Neural progenitor cell (in vitro differentiated cells): ENCODE measurements at regions not wholly inside any gene's neighbourhood (a gene's known extent, or its start where the extent isn't known, plus 50 kb on each side); places are given as distances from the start of the nearest gene placed in this dataset.

ENCODE experiments used
- DNase-seq: peaks from one replicate; pipeline ENCODE4 v3.0.0-alpha.2; 2016; ENCODE audit warnings: low spot score
- H2AFZ ChIP-seq: fragments of 200-600 bp; sonication (generic); replicated peaks from 2 replicates; pipeline ENCODE4 v1.6.1; 2016; ENCODE audit warnings: antibody characterized with exemption
- H3F3A ChIP-seq: fragments of 200-600 bp; sonication (generic); 2 replicates; pipeline ENCODE4 v1.6.1; 2016; ENCODE audit warnings: antibody characterized with exemption, low read depth
- H3K27ac ChIP-seq: fragments of 200-600 bp; sonication (generic); 2 replicates; pipeline ENCODE4 v1.5.1; 2016; ENCODE audit warnings: mild to moderate bottlenecking
- H3K27me3 ChIP-seq: fragments of 200-600 bp; sonication (generic); 2 replicates; pipeline ENCODE4 v1.6.1; 2016; ENCODE audit warnings: mild to moderate bottlenecking, moderate library complexity
- H3K36me3 ChIP-seq: fragments of 200-600 bp; sonication (generic); 2 replicates; pipeline ENCODE4 v1.5.1; 2016
- H3K4me1 ChIP-seq: fragments of 200-600 bp; sonication (generic); 2 replicates; pipeline ENCODE4 v1.6.1; 2016; ENCODE audit warnings: mixed run types
- H3K4me2 ChIP-seq: fragments of 200-600 bp; sonication (generic); 2 replicates; pipeline ENCODE4 v1.6.1; 2016
- H3K4me3 ChIP-seq: fragments of 200-600 bp; sonication (generic); 2 replicates; pipeline ENCODE4 v1.5.1; 2016
- H3K79me2 ChIP-seq: fragments of 200-600 bp; sonication (generic); 2 replicates; pipeline ENCODE4 v1.6.1; 2016; ENCODE audit warnings: low read depth
- H3K9ac ChIP-seq: fragments of 200-600 bp; sonication (generic); 2 replicates; pipeline ENCODE4 v1.6.1; 2016
- H3K9me3 ChIP-seq: fragments of 200-600 bp; sonication (generic); 2 replicates; pipeline ENCODE4 v1.5.1; 2016; ENCODE audit warnings: low read depth
- H4K20me1 ChIP-seq: fragments of 200-600 bp; sonication (generic); 2 replicates; pipeline ENCODE4 v1.6.1; 2016; ENCODE audit warnings: low read depth
- H3K27ac Mint-ChIP-seq: 3 replicates; pipeline ENCODE4 v1.8.0; 2021; ENCODE audit warnings: mixed read lengths
- H3K27me3 Mint-ChIP-seq: 2 replicates; pipeline ENCODE4 v1.8.0; 2022; ENCODE audit warnings: low read depth, mild to moderate bottlenecking, inconsistent platforms, moderate library complexity, mixed read lengths; ENCODE audit not compliant: insufficient read depth
- H3K36me3 Mint-ChIP-seq: 3 replicates; pipeline ENCODE4 v1.8.0; 2021; ENCODE audit warnings: mixed read lengths
- H3K4me1 Mint-ChIP-seq: 3 replicates; pipeline ENCODE4 v1.8.0; 2021; ENCODE audit warnings: mixed read lengths
- H3K4me3 Mint-ChIP-seq: 3 replicates; pipeline ENCODE4 v1.8.0; 2021; ENCODE audit warnings: mild to moderate bottlenecking, moderate library complexity, mixed read lengths
- H3K9me3 Mint-ChIP-seq: 3 replicates; pipeline ENCODE4 v1.8.0; 2020; ENCODE audit warnings: mixed read lengths
- CTCF ChIP-seq: fragments of 200-600 bp; sonication (generic); IDR thresholded peaks from 2 replicates; pipeline ENCODE4 v1.5.1; 2017; ENCODE audit warnings: antibody characterized with exemption, mild to moderate bottlenecking
- EZH2 ChIP-seq: fragments of 200-600 bp; sonication (generic); IDR thresholded peaks from 2 replicates; pipeline ENCODE4 v1.6.1; 2017; ENCODE audit warnings: antibody characterized with exemption, mild to moderate bottlenecking, moderate library complexity
- EZH2phosphoT487 ChIP-seq: fragments of 200-600 bp; sonication (generic); IDR thresholded peaks from 2 replicates; pipeline ENCODE4 v1.6.1; 2017; ENCODE audit warnings: antibody characterized with exemption

DNA sequence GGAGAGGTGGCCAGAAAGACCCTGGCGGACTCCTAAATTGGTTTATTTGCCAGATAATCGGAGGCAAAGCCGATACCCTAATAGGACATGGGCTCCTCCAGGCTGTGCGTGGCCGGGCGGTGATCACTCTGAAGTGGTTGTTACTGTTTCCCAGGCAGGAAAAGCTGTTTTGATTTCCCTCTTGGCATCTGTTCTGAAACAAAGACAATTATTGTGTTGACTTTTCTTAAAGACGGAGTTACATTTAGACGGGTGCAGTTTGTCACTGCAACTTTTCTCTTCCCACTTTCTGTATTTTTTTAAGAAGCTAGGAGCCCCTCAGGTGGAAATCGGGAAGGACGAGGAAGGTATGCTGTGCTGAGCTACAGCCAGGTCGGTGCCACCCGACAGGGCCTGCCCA is 1288.4 kb downstream of the BRD1 start:
- H3K27me3 Mint-ChIP-seq, result peaks cover 3% of the 10 kb centered on the region
- no peak overlapping the region for H3K27ac Mint-ChIP-seq
- Histone ChIP-seq H3F3A (no peaks in the 10 kb centered on the region), H3K27ac (no peak overlapping the region), H3K36me3 (no peaks in the 10 kb centered on the region), H3K9ac (no peak overlapping the region), H4K20me1 (no peaks in the 10 kb centered on the region), H2AFZ (no peak overlapping the region), H3K4me3 (no peak overlapping the region), H3K4me1 (no peaks in the 10 kb centered on the region), H3K4me2 (no peak overlapping the region), H3K9me3 (no peaks in the 10 kb centered on the region), H3K27me3 (no peaks in the 10 kb centered on the region), H3K79me2 (no peaks in the 10 kb centered on the region)
- H3K4me1 Mint-ChIP-seq, result peaks cover 8% of the 10 kb centered on the region
- no peak overlapping the region for H3K4me3 Mint-ChIP-seq
- DNase-seq, result no peak
- H3K9me3 Mint-ChIP-seq, result no peaks in the 10 kb centered on the region
- H3K36me3 Mint-ChIP-seq, result no peaks in the 10 kb centered on the region
- TF ChIP-seq EZH2 (no peak), CTCF (no peak), EZH2phosphoT487 (no peak)

GRCh38 chr22:48538291-48538820 is 1289.3 kb downstream of the BRD1 start:
- no peaks in the 10 kb centered on the region for H3K9me3 ChIP-seq
- no peaks in the 10 kb centered on the region for H3K9me3 Mint-ChIP-seq
- peaks cover 8% of the 10 kb centered on the region for H3K4me1 Mint-ChIP-seq
- no peak overlapping the region for H3K4me3 ChIP-seq
- H2AFZ ChIP-seq, result no peak overlapping the region
- H3K27me3 Mint-ChIP-seq, result peaks cover 3% of the 10 kb centered on the region
- TF ChIP-seq CTCF (no peak), EZH2 (no peak), EZH2phosphoT487 (no peak)
- H3K4me3 Mint-ChIP-seq, result no peak overlapping the region
- H3K27ac Mint-ChIP-seq, result peak overlapping the region; percentile 63
- H4K20me1 ChIP-seq, result no peaks in the 10 kb centered on the region
- DNase-seq, result no peak
- no peaks in the 10 kb centered on the region for H3F3A ChIP-seq
- H3K27ac ChIP-seq, result no peak overlapping the region
- H3K36me3 Mint-ChIP-seq, result no peaks in the 10 kb centered on the region
- H3K27me3 ChIP-seq, result no peaks in the 10 kb centered on the region
- no peaks in the 10 kb centered on the region for H3K4me1 ChIP-seq
- H3K4me2 ChIP-seq, result no peak overlapping the region
- no peak overlapping the region for H3K9ac ChIP-seq
- no peaks in the 10 kb centered on the region for H3K36me3 ChIP-seq
- no peaks in the 10 kb centered on the region for H3K79me2 ChIP-seq

DNA sequence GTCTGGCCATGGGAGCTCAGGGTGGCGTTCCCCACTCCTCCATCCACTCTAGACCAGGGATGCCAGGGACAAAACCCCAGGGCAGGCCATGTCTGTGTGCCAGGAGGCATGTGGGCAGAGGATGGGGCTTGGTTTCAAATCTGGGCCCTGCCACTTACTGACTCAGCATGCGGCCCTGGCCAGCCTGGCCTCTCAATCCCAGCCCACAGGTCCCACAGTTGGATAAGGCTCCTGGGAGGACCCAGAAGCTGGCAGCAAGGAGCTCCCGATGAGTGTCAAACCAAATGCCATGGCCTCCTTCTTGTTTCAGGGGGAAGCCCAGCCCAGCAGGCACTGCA is 1290.4 kb downstream of the BRD1 start:
- no peaks in the 10 kb centered on the region for H4K20me1 ChIP-seq
- Mint-ChIP-seq H3K36me3 (no peaks in the 10 kb centered on the region), H3K4me3 (no peak overlapping the region), H3K27ac (no peak overlapping the region), H3K4me1 (peaks cover 9% of the 10 kb centered on the region), H3K27me3 (no peaks in the 10 kb centered on the region), H3K9me3 (no peaks in the 10 kb centered on the region)
- no peak overlapping the region for H3K4me2 ChIP-seq
- H2AFZ ChIP-seq, result no peak overlapping the region
- no peaks in the 10 kb centered on the region for H3K36me3 ChIP-seq
- no peaks in the 10 kb centered on the region for H3K79me2 ChIP-seq
- no peak for DNase-seq
- H3F3A ChIP-seq, result no peaks in the 10 kb centered on the region
- no peak overlapping the region for H3K27ac ChIP-seq
- TF ChIP-seq EZH2 (no peak), CTCF (no peak), EZH2phosphoT487 (no peak)
- H3K9me3 ChIP-seq, result no peaks in the 10 kb centered on the region
- H3K27me3 ChIP-seq, result no peaks in the 10 kb centered on the region
- H3K9ac ChIP-seq, result no peak overlapping the region
- peaks cover 4% of the 10 kb centered on the region for H3K4me1 ChIP-seq
- no peak overlapping the region for H3K4me3 ChIP-seq
